Endothelial cell of umbilical vein (primary cell): ENCODE measurements at regions not wholly inside any gene's neighbourhood (a gene's known extent, or its start where the extent isn't known, plus 50 kb on each side); places are given as distances from the start of the nearest gene placed in this dataset.

Experiments
- BruUV-seq: library from RNA; stranded (reverse); fragments of 400-500 nt; replicated peaks from 2 replicates; lab custom pipeline; 2021; lab: Mats Ljungman, UMichigan
- CTCF ChIA-PET: fragments of 300-600, 350-600 bp; sonication (Branson Sonifier 250); formaldehyde crosslinking; loops from one replicate; lab custom pipeline; 2021; ENCODE audit warnings: antibody characterized with exemption, inconsistent platforms; lab: Charles Lee
- POLR2A ChIA-PET: fragments of 300-600, 350-600 bp; sonication (Branson Sonifier 250); formaldehyde crosslinking; loops from one replicate; lab custom pipeline; 2021; ENCODE audit warnings: antibody characterized with exemption, inconsistent platforms; lab: Charles Lee
- DNase-seq: peaks from one replicate; pipeline ENCODE4 v3.0.0-alpha.2; 2011; ENCODE audit warnings: low read depth, low spot score
- FAIRE-seq: peaks from 2 replicates; lab custom pipeline; 2011; peaks lifted over from hg19 to GRCh38; lab: Jason Lieb, UNC
- H2AFZ ChIP-seq: 2 replicates; pipeline ENCODE4 v1.6.0; 2012; ENCODE audit warnings: low read depth, low read length, control low read depth, inconsistent platforms
- H3K27ac ChIP-seq: 2 replicates; pipeline ENCODE4 v1.5.1; 2011; ENCODE audit warnings: low read depth, mild to moderate bottlenecking, control low read depth, low read length, moderate library complexity; ENCODE audit not compliant: insufficient read depth
- H3K27me3 ChIP-seq, 2 experiments: 2 replicates each; pipeline versions ENCODE4 v1.6.0 to v1.6.1; 2011; ENCODE audit warnings: low read length in 2 of 2, mixed read lengths in 1 of 2; ENCODE audit not compliant: control insufficient read depth in 2 of 2, insufficient read depth in 2 of 2
- H3K36me3 ChIP-seq, 2 experiments: 2 replicates in 1 of 2; 3 replicates in 1 of 2; pipeline ENCODE4 v1.5.1; 2011; ENCODE audit warnings: low read length in 2 of 2, mild to moderate bottlenecking in 1 of 2, moderate library complexity in 1 of 2; ENCODE audit not compliant: control insufficient read depth in 2 of 2, insufficient read depth in 2 of 2; ENCODE audit errors: extremely low read depth in 1 of 2
- H3K4me1 ChIP-seq: 3 replicates; pipeline ENCODE4 v1.5.1; 2011; ENCODE audit warnings: mild to moderate bottlenecking, low read length; ENCODE audit not compliant: control insufficient read depth, insufficient read depth; ENCODE audit errors: extremely low read depth
- H3K4me2 ChIP-seq: 2 replicates; pipeline ENCODE4 v1.6.1; 2011; ENCODE audit warnings: low read length, control low read depth, mixed read lengths; ENCODE audit not compliant: insufficient read depth
- H3K4me3 ChIP-seq, 3 experiments: fragments of 200-600 bp in 1 of 3; sonication (generic), shearing (Covaris generic) in 1 of 3; replicated peaks in 1 of 3; 2 replicates each; pipeline ENCODE4 v1.5.1; 2011 to 2016; ENCODE audit warnings: control low read depth in 3 of 3, low read length in 3 of 3, mild to moderate bottlenecking in 2 of 3, inconsistent platforms in 1 of 3, low read depth in 1 of 3, moderate library complexity in 1 of 3; ENCODE audit not compliant: insufficient read depth in 1 of 3
- H3K79me2 ChIP-seq: 2 replicates; pipeline ENCODE4 v1.6.0; 2012; ENCODE audit warnings: low read length, inconsistent platforms; ENCODE audit not compliant: control insufficient read depth, insufficient read depth
- H3K9ac ChIP-seq: replicated peaks from 2 replicates; pipeline ENCODE3; 2011; ENCODE audit warnings: low read length, control low read depth; ENCODE audit not compliant: insufficient read depth; ENCODE audit errors: extremely low read depth
- H3K9me1 ChIP-seq: replicated peaks from 3 replicates; pipeline ENCODE4 v1.6.0; 2011; ENCODE audit warnings: mild to moderate bottlenecking, low read length; ENCODE audit not compliant: control insufficient read depth, insufficient read depth; ENCODE audit errors: extremely low read depth
- H3K9me3 ChIP-seq: replicated peaks from 2 replicates; pipeline ENCODE4 v1.5.1; 2012; ENCODE audit warnings: low read length, inconsistent platforms; ENCODE audit not compliant: control insufficient read depth, insufficient read depth
- H4K20me1 ChIP-seq: replicated peaks from 2 replicates; pipeline ENCODE3; 2011; ENCODE audit warnings: mild to moderate bottlenecking, low read length; ENCODE audit not compliant: control insufficient read depth, insufficient read depth; ENCODE audit errors: extremely low read depth
- CTCF ChIP-seq, 2 donors: IDR thresholded peaks; 1 replicate in 1 of 2; 2 replicates in 1 of 2; pipeline ENCODE4 v1.5.1; 2011; ENCODE audit warnings: low read length in 2 of 2, mild to moderate bottlenecking in 2 of 2, moderate library complexity in 2 of 2, control low read depth in 1 of 2, inconsistent platforms in 1 of 2, low read depth in 1 of 2; ENCODE audit not compliant: insufficient read depth in 1 of 2; ENCODE audit errors: extremely low read depth in 1 of 2
- EZH2 ChIP-seq: IDR thresholded peaks from 2 replicates; pipeline ENCODE4 v1.6.1; 2012; ENCODE audit warnings: borderline replicate concordance, low read depth, mild to moderate bottlenecking, moderate library complexity, low read length, inconsistent platforms; ENCODE audit not compliant: severe bottlenecking
- FOS ChIP-seq: IDR thresholded peaks from 2 replicates; pipeline ENCODE4 v1.6.1; 2011; ENCODE audit warnings: mild to moderate bottlenecking, low read length, moderate library complexity, borderline replicate concordance; ENCODE audit not compliant: insufficient read depth
- GATA2 ChIP-seq: IDR thresholded peaks from 2 replicates; pipeline ENCODE4 v1.7.0; 2011; ENCODE audit warnings: low read depth, mild to moderate bottlenecking, moderate library complexity, mixed read lengths, low read length; ENCODE audit not compliant: insufficient read length, insufficient read depth
- JUN ChIP-seq: IDR thresholded peaks from 2 replicates; pipeline ENCODE4 v1.6.1; 2011; ENCODE audit warnings: borderline replicate concordance, low read depth; ENCODE audit not compliant: insufficient read length, insufficient read depth
- MAX ChIP-seq: IDR thresholded peaks from 2 replicates; pipeline ENCODE4 v1.6.1; 2011; ENCODE audit not compliant: insufficient read depth, insufficient read length
- MYC ChIP-seq: IDR thresholded peaks from one replicate; pipeline ENCODE4 v1.6.1; 2011; ENCODE audit warnings: mild to moderate bottlenecking, low read depth, low read length
- POLR2A ChIP-seq: IDR thresholded peaks from 2 replicates; pipeline ENCODE4 v1.6.1; 2012; ENCODE audit warnings: low read depth, mild to moderate bottlenecking, control low read depth, low read length
- POLR2AphosphoS5 ChIP-seq: IDR thresholded peaks from 2 replicates; pipeline ENCODE4 v1.6.1; 2012; ENCODE audit warnings: low read depth, mild to moderate bottlenecking, control low read depth, low read length, moderate library complexity; ENCODE audit not compliant: insufficient read depth
- dilution Hi-C: fragments of 300-500 bp; cut with MboI; formaldehyde crosslinking; loops from one replicate; pipeline ENCODE4 v1.15.0; 2019; ENCODE audit warnings: low sequenced_read_pairs; ENCODE audit not compliant: extremely low pct_ligation_motif_present
- intact Hi-C: fragments of 100-400 bp; cut with micrococcal nuclease; formaldehyde crosslinking; loops from one replicate; pipeline ENCODE4 v1.10.0; 2022

GRCh38 chr1:5371270-5371669, 621.0 kb downstream of the NPHP4 start:
- Histone ChIP-seq H3K4me3 (no peak overlapping the region), H3K79me2 (no peaks in the 10 kb centered on the region), H3K27me3 (no peaks in the 10 kb centered on the region), H3K4me1 (no peaks in the 10 kb centered on the region), H3K9me3 (peaks cover 11% of the 10 kb centered on the region), H2AFZ (no peak overlapping the region), H4K20me1 (no peaks in the 10 kb centered on the region), H3K9ac (no peak overlapping the region), H3K4me2 (no peak overlapping the region), H3K36me3 (no peaks in the 10 kb centered on the region), H3K9me1 (no peaks in the 10 kb centered on the region), H3K27ac (no peak overlapping the region)
- ChIA-PET POLR2A (no interaction called here), CTCF (interaction anchor here (1.4 kb wide), 1 partner anchor 13 kb away, joined by 3 read pairs; no protein-coding TSS in a partner anchor)
- no TSS peak for BruUV-seq
- dilution Hi-C loops (no loop called here), intact Hi-C loops (no loop called here)
- no peak for TF ChIP-seq JUN
- TF ChIP-seq POLR2AphosphoS5: no peak
- no peak for TF ChIP-seq MAX
- no peak for TF ChIP-seq FOS
- no peak for TF ChIP-seq EZH2
- TF ChIP-seq GATA2: no peak
- no peak for TF ChIP-seq POLR2A
- no peak for TF ChIP-seq MYC
- TF ChIP-seq CTCF (IDR thresholded peaks at IDR 0.05; ENCODE audit: extremely low read depth in 1 of 2, insufficient read depth in 1 of 2, low read depth in 1 of 2, low read length in 2 of 2): no peak
- no peak for FAIRE-seq
- DNase-seq: no peak
